NCI-H345 treated with DMSO at 0.1 percent for 48 hours (cell line): ENCODE measurements at regions not wholly inside any gene's neighbourhood (a gene's known extent, or its start where the extent isn't known, plus 50 kb on each side); places are given as distances from the start of the nearest gene placed in this dataset.

Source experiments
- DNase-seq: peaks from one replicate; lab custom pipeline; 2025; ENCODE audit not compliant: unreplicated experiment; lab: John Stamatoyannopoulos, UW

GRCh38 chr9:26415528-26415927 is 477.1 kb downstream of the CAAP1 start:
- DNase-seq, result no peak

DNA sequence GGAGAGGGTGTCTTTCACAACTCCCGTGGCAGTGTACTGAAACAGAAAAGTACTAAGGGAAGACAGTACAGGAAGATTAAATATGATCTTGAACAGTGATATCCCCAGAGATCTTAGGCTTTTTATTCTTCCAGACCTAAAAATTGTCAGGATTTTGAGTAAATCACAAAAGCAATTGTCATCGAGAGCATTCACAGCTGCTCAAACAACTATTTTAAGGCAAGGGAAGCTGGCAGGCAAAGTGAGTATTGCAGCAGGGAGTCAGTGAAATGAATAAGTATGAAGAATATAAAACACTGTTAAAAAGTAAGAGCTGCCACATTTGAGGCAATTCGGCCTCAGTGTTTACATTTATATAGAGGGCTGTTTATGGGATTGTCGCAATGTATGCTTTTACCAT is 479.0 kb downstream of the CAAP1 start:
- no peak for DNase-seq

DNA sequence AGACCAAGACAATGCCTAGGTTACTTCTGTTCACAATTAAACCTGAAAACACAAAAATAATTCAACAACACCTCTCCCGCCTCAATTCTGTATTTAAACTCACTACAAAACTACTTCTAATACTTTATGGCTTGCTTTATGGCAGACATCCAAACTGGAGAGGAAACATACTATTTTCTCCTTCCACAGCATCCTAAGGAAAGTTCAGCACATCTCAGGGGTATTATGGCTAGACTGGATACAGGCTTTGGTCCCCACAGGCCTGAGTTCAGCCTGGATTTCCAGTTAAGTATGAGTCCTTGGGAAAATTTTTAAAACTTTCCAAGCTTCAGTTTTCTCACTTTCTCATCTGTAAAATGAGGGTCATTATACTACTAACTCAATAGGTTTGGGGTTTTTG is 480.2 kb downstream of the CAAP1 start:
- DNase-seq, result no peak

DNA sequence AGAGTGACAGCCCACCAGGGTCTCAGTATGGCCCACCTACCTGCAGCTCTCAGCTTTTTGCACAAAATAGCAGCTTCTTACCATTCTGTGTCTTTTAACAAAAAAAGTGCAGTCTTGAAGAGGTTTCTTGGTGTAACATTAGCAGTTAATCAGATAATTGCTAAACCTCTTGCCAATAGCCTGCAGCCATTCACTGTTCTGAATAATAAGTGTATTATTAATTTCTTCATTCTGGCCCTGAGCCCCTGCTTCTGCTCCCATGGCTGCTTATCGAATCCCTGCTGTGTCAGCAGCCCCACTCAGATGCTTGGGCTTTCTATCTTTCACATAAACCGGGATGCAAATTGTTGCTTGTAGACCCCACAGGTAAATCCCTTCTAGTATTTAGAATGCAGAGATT is 485.9 kb downstream of the CAAP1 start:
- no peak for DNase-seq

- no peak for DNase-seq
Measured at GRCh38 chr9:26399556-26399955, 493.0 kb downstream of the CAAP1 start.

GRCh38 chr9:26394025-26394424 is 498.6 kb downstream of the CAAP1 start:
- DNase-seq, result no peak

DNA sequence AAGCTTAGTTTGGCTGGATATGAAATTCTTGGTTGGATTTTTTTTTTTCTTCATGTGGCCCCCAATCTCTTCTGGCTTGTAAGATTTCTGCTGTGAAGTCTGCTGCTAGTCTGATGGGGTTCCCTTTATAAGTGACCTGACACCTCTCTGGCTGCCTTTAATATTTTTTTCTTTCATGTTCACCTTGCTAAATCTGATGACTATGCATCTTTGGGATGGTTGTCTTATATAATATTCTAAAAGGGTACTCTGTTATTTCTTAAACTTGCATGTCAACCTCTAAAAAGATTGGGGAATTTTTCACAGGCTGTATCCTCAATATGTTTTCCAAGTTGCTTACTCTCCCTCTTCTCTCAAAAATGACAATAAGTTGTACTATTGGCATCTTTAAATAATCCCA is 500.0 kb downstream of the CAAP1 start:
- no peak for DNase-seq

GRCh38 chr9:26391036-26391435 is 501.6 kb downstream of the CAAP1 start:
- no peak for DNase-seq

DNA sequence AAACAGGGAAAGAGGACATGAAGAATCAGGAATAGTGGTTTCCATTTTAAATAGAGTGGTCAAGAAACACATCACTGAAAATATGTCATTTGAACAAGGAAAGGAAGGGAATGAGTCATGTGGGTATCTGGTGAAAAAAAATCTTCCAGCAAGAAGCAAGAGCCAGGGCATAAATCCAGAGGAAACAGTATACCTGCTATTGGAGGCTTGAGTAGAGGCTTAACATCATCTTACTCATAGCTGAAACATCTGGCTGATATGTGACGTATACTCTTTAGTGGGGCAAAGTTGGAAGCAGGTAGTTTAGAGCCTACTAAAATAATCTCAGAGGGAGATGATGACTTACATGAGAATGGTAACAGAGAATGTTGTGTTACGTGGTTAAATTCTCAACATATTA is 517.2 kb downstream of the CAAP1 start:
- no peak for DNase-seq

GRCh38 chr9:26373616-26374015 is 519.0 kb downstream of the CAAP1 start:
- no peak for DNase-seq

DNA sequence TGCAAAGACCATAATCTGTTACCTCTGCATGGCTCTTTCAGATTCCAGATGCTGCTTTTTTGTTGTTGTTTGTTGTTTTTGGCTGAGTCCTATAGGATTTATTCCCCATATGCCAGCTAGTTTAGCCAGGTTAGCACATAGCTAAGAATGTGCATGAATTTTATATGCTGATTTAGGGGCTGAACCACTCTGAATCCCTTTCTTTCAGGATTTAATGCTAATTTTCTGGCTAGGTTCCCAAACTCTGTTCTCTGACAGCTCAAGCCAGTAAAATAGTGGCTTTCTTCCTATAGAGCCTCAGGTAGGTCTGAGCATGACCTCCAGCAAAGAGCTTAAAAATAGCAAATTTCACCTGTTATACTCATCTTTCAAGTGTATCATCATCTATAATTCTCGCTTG is 521.4 kb downstream of the CAAP1 start:
- no peak for DNase-seq

- DNase-seq, result no peak
Measured at GRCh38 chr9:26369093-26369492, 523.5 kb downstream of the CAAP1 start.

DNA sequence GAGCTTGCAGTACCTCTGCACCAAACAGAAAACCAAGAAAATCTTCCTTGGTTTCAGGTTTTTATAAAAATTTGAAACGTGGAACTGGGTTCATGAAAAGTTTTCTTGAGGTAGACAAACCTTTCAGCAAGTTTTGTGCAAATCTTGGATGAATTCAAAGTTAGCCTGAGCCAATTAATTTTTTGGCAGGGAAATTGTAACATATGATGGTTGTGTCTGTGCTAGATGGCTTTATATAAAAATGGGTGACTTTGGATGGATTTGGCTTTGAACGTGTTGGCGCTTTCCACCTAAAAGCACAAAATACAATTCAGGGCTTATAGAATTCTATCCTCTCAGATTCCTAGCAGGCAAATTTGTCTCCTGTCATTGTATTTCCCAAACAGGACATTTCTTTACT is 524.4 kb downstream of the CAAP1 start:
- DNase-seq, result no peak

- DNase-seq, result no peak
Measured at GRCh38 chr9:26361010-26361409, 531.6 kb downstream of the CAAP1 start.

DNA sequence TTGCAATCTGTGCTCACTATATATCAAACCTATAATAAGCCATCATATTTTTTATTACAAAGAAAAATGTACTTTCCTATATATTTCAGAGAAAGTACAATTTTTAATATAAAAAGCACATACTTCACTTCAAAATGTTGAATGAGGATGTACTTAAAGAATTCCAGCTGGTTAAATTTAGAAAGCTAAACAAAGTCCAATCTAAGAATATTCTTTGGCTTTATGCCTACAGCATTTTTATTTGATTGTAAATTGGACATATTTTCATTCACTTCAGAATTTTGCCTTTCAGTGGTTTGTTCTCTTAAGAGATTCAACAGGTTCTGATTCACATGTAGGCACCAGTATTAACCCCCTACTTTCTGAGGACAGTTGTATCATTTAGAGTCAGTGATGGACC is 533.8 kb downstream of the CAAP1 start:
- no peak for DNase-seq

GRCh38 chr9:26357803-26358344 is 534.7 kb downstream of the CAAP1 start:
- DNase-seq, result no peak

- DNase-seq, result no peak
Measured at GRCh38 chr9:26356491-26356890, 536.1 kb downstream of the CAAP1 start.

DNA sequence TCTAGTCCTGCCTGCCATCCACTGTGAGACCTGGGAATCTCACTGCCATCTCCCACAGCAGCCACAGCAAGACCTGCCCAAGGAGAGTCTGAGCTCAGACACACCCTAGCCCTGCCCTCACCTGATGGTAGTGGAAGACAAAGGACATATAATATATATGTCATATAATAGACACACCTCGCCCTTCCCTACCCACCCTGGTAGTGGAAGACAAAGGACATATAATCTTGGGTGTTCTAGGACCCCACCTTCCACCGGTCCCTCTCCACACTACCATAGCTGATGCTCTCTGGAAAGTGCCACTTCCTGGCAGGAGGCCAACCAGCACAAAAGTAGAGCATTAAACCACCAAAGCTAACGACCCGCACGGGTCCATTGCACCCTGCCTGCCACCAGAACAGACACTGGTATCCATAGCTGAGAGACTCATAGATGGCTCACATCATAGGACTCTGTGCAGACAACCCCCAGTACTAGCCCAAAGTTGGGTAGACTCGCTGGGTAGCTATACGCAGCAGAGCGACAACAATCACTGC is 545.6 kb downstream of the CAAP1 start:
- DNase-seq, result no peak

DNA sequence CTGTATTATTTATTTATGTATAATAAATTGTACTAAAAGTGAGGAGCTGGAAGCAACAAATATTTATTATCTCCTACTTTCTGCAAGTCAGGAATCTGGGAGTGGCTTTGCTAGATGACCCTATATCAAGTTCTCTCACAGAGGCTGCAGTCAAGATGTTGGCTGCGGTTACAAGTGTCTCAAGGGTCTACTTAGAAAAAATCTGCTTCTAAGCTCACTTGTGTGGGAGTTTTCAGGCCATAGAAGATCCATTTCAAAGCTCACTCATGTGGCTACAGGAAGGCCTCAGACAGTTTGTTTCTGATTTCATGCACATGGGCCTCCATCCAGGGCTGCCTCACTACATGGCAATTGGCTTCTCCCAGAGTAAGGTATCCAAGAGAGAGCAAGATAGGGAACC is 551.1 kb downstream of the CAAP1 start:
- DNase-seq, result no peak

DNA sequence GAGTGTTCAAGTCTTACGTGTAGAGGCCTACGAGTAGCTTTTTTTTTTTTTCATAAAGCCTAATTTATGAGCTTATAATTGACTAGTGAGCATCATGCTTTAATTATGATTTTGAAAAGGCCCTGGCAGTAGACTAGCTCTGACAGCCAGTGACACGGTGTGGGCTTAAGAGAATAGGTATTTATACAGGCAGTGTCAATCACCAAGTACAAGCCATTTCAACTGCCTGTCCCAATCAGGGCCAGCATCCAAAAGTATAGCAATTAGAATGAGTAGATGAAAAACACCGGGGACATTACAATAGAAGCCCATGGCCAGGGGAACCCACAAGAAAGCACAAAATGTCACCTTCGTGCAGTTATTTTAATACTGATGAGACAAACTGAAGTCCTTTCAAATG is 552.8 kb downstream of the CAAP1 start:
- DNase-seq, result no peak

- no peak for DNase-seq
Measured at GRCh38 chr9:26335116-26335515, 557.5 kb downstream of the CAAP1 start.

GRCh38 chr9:26334706-26335105 is 557.9 kb downstream of the CAAP1 start:
- no peak for DNase-seq

DNA sequence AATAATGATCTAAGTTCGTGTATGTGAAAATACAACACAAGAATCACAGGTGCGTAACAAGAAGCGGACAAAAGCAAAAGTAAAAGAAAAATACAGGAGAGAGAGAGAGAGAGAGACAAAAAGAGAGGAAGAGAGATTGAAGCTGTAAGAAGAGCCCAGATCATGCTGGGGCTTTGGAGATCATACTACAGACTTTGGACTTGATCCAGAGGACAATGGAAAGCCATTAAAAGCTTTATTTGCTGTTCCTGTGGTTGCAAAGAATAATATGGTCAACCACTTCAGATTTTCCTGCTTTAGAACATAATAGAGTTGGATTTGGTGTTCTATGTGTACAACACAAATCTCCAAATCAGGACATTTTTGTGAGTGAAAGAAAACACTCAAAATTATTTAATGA is 561.4 kb downstream of the CAAP1 start:
- DNase-seq, result no peak

DNA sequence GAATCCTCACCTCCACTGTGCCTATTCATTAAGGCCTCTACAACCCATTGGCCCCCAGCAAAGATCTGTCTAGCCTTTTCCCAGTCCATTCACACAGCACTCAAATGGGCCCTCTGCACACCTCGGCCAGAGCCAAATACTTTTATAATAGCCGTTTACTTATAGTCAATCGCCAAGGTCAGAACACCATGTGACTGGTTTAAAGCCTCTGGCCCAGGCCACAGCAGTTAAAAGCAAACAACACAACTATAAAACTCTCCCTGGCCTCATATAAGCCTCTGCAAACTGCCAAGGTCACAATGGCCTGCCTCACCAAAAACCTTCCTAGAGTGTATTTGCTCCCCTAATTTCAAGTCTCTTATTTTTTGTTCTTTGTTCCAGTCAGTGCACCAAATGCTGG is 562.6 kb downstream of the CAAP1 start:
- DNase-seq, result no peak
